IPS-NIHi7 (cell line): ENCODE measurements at regions not wholly inside any gene's neighbourhood (a gene's known extent, or its start where the extent isn't known, plus 50 kb on each side); places are given as distances from the start of the nearest gene placed in this dataset.
"Not testable (repeated sequence)": the region's sequence is repeated elsewhere in the genome, so short reads cannot be mapped to it uniquely, and the experiment has no call there.

Experiments
- DNase-seq: peaks from one replicate; pipeline ENCODE4 v3.0.0; 2012; ENCODE audit warnings: mixed read lengths; ENCODE audit errors: extremely low spot score

DNA sequence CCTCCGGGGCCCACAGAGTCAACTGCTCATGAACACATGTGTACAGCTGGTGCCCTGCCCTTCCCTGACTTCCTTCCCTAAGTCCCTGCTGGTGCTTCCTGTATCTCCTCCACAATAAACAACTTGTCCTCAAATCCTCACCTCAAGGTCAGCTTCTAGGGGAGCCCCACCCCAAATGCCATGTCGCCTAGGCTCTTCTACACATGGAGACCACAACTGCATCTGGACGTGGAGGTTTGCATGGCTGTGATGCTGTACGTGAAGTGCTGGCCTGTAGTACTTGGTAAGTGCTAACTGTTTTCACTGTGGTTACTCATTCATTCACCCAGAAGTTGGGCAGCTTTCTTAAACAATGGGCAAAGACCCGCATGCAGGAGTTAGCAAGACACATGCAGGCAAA is 359.5 kb downstream of the SHANK2 start:
- DNase-seq, result no peak

DNA sequence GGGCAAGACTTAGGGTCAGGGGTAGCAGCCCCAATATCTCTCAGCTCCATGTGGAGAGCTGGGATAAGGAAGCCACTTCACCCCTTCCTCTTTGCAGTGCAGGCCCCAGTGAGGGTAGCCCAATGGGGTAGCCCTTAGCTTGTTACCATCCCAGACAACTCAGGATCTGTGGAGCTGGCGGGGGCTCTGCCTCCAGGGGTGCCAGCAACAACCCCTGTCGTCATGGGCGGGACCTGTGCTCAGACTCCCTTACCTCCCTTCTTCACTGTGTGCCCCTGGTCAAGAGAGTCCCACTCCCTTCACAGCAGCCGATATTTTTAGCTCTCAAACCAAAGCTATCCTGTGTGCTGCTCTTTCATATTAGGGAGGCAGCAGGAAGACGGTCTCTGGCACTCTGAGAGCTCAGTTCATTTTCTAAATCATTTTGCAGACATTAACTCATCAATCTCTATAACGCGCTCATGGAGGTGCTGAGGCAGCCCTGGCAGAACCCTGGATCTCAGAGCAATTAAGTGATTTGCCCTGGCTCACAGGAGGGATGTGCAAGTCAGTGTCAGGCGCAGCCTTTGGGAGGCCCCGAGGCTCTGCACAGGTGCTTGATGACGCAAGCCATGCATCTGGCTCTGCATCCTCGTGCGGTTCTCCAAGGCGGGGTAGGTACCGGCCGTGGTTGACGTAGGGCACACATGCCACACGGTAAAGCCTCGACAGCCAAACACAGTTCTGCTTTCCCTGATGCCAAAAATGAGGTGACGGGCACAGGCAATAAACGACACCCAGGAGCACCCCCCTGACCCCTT is 357.6 kb downstream of the SHANK2 start:
- DNase-seq, result no peak

DNA sequence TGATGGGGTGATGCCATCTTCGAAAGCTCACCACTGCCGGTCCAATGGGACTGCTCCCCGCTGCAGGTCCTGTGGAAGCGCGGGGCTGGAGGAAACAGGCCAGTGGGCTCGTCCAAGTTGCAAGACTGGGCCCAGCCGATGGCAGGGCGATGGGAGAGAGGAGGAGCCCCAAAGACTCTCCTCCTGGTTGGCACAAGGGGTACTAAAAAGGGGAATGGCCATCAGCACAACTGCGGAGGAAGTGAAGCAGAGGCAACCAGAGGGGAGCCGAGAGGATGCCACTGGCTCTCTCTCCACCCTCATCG is 357.1 kb downstream of the SHANK2 start:
- no peak for DNase-seq

DNA sequence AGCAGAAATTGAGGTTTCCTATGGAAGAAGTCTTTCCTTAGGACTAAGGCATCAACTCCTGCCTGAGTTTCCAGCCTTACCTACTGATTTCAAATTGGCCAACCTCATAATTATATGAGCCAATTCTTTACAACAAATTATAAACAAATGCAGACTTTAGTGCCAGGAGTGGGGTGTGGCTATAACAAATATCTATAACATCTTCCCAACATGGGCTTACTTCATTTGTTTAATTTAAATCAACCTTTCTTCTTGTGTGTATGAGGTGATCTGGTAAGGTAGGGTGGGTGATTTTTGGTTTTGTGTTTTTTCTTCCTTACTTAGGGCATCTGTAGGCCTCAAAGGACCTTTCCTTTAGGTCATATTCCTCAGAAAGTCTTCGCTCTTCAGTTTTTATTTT is 354.9 kb downstream of the SHANK2 start:
- no peak for DNase-seq

DNA sequence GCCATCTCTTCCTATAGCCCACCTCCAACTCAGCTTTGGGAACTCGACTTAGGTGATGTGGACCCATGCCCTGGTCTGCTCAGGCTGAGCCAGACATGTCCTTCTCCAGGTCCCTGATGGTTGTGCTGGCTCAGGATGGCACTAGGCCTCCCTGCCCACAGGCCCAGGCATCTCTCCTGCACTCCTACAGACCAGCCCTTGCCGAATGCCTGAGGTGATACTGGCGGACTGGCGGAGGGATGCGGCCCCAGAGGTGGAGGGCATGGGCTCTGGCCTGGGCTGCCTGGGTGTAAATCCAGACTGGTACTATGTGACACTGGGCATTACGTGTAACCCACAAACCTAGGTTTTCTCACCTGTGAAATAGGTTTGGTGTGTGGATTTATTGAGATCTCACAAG is 352.8 kb downstream of the SHANK2 start:
- no peak for DNase-seq

DNA sequence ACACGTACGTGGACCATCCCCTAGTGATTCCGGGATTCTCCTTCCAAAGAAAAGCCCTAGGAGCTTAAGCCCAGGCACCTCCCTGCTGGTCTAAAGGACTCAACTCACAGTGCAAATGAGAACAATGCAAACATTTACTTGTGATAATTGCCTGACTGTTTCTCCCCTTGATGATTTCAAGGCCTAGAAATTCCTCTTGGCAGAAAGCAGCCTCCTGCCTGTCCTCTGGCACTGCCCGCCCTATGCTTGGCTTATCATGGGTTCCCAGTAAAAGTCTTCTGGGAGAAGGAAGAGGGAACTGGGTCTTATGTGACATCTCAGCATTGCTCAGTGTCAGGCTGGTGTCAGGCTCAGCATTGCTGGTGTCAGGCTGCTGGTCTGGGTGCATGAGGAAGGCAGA is 351.8 kb downstream of the SHANK2 start:
- no peak for DNase-seq

DNA sequence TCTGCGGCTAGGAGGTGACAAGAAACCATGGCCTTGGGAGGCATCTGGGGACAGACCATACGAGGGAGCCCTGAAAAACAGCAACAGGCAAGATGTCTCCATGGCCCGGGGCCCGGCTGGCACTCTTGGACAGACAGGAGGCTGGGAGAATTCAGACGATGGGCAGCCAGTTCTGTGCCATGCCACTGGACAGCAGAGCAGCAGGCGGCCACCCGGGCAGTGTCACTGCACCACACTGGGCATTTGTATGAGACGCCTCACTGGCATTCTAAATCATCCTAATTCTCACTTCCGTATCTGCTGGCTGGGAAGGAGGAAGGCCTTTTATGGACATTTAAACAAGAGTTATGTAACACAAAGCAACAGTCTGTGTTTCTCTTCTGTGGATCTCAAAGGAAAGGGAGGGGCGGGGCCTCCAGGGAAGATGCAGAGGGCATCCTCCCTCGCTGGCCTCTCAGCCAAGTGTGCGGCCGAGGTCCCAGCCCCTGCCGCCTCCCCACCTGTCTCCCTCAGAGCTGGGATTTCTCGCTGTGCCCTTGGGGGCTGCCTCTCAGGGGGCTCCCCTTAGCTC is 350.3 kb downstream of the SHANK2 start:
- DNase-seq, result no peak

DNA sequence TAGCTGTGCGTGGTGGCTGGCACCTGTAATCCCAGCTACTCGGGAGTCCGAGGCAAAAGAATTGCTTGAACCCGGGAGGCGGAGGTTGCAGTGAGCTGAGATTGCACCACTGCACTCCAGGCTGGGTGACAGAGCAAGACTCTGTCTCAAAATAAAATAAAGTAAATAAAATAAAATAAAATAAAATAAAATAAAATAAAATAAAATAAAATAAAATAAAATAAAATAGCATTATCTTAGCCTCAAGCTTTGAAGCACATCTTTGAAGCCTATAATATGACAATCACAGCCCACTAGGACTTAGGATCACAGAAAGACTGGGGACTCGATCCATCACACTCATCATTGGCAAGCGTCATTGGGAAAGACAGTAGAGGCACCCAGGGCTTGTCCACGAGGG is 349.1 kb downstream of the SHANK2 start:
- DNase-seq, result not testable (repeated sequence)

DNA sequence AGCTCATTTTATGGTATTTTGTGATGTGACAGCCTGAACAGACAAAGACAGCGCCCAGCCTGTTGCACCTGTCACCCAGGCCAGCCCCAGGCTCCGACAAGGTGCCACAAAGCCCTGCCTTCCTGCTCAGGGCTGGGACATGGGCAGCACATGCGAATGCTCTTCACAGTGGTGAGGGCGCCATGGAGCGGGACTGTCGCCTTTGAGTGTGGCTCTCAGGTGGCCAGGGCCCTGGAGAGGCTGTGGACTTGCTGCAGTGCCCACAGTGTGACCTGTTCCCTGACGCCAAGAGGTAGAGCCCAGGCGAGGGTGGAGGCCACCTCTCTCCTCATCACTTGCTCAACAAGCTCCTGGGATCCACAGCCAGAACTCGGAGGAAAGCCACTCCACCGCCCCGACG is 346.3 kb downstream of the SHANK2 start:
- no peak for DNase-seq

DNA sequence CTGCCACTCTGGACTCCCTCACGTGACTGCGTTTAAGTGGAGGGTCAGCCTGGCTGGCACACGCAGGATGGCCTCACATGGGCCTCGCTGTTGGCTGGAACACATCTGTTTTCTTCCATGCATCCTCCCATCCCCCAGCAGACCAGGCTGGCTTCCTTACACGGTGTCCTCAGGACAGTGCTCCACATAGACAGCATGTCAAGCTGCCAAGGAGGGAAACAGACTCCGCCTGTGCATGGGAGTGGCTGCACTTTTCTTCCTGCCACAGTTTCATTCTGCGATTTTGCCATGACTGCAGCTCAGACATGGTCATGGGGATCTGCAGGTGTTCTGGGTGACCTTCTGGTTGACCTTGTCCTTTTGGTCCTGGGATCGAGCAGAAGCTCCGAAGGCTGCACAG is 344.2 kb downstream of the SHANK2 start:
- no peak for DNase-seq

DNA sequence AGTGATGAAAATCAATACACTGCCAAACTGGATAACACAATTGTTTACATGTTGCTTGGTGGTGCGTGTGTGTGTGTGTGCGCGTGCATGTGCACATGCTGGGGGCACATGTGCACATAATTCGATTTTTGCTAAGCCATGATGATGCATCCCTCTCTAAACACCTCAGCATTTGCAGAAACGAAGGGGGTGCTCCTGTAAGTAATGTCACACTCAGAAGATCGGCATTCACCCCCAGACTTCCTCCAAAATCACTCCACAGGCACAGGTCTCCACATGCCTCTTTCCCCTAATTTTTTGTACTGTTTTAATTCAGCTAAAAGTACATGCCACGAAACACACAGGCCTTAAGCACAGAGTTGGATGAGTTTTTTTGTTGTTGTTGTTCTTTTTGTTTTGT is 341.5 kb downstream of the SHANK2 start:
- no peak for DNase-seq

DNA sequence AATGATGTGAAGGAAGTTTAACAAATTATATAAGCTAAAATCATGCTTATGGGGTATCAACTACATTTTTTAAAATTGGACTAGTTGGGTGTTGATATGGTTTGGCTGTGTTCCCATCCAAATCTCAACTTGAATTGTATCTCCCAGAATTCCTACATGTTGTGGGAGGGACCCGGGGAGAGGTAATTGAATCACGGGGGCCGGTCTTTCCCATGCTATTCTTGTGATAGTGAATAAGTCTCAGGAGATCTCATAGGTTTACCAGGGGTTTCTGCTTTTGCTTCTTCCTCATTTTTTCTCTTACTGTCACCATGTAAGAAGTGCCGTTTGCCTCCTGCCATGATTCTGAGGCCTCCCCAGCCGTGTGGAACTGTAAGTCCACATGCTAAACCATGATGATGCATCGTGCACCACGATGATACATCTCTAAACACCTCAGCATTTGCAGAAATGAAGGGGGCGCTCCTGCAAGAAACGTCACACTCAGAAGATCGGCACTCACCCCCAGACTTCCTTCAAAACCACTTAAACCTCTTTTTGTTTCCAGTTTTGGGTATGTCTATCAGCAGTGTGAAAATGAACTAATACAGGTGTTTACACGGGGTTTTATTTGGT is 340.0 kb downstream of the SHANK2 start:
- DNase-seq, result no peak

DNA sequence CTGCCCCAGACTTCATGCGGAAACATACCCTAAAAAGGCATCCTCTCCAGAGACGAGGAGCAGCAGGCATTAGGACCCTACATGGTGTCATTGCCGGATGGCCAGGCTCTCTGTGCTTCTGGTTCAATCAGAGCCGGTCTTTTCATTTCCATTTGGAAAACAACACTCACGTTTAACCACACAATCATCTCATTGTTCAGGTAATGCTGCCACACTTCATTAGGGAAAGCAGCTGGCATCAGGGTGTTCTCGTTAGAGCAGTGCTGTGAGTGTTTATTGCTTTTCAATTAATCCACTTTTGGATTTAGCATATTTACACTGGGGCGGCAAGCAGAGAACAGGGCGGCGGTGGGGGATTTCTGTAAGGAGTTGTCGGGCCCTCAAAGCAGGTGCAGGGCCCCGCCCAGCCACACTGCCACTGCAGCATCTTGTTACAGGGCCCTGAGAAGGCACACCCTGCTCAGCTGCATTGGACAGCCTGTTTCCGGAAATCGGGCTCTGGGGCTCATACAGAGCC is 338.6 kb downstream of the SHANK2 start:
- DNase-seq, result peak; percentile 51

DNA sequence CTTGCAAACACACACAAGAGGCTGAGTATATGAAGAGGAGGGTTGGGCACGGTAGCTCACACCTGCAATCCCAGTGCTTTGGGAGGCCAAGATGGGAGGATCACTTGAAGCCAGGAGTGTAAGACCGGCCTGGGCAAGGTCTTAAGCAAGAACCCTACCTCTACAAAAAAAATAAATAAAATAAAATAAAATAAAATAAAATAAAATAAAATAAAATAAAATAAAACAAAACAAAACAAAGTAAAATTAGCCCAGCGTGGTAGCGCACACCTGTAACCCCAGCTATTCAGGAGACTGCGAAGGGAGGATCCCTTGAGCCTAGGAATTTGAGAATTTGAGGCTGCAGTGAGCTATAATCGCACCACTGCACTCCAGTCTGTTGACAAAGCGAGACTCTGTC is 337.9 kb downstream of the SHANK2 start:
- DNase-seq, result no peak

DNA sequence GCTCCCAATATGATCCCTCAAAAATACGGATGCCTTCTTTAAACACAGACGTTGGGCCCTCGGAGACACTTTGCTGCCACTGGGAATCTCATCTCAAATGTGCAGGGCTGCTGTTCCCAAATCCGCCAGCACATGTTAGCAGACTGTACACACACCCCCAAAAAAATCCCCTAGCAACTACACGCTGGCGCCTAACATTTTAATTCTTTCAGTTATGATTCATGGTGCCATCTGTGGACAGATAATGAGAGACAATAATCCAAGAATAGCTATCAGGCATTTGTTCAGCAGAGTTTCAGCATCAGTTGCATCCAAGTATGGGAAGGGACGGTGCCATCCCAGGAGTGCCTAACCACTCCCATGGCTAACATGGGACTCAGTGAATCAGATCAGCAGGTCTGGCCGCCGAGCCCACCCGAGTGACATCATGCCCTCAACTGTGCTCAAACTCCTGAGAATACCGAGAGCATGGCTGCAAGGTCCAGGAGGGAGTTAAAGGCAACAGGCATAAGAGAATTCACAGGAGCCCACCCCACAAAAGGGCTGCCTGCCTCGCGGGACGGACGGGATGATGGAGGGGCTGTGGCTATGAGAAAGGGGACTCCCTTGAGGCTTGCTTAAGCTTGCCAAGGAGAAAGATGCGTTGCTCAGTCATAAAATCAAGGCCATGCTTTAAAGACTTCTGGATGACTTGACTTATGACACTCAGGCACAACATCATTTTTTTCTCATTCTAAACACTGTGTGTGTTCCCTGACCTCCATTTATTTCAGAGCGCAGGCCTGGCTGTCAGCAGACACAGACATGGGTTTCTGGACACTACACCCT is 337.0 kb downstream of the SHANK2 start:
- DNase-seq, result no peak

DNA sequence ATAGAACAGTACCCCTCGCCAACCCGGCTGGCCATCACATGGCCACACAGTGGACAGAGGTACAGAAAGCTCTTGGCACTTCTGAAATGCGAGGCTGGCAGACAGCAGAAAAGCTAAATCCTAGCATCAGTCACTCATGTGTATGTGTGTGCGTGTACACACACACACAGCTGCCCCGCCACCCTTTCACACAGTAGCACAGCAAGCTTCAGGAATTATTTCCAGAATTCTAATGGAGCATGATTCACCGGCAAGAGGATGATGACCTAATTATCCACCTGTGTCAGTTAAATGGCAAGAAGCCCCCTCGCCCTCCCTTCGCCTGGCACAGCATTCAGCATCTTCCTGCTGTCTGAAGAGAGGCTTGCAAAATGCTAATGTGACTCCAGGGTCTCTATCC is 336.0 kb downstream of the SHANK2 start:
- DNase-seq, result no peak

DNA sequence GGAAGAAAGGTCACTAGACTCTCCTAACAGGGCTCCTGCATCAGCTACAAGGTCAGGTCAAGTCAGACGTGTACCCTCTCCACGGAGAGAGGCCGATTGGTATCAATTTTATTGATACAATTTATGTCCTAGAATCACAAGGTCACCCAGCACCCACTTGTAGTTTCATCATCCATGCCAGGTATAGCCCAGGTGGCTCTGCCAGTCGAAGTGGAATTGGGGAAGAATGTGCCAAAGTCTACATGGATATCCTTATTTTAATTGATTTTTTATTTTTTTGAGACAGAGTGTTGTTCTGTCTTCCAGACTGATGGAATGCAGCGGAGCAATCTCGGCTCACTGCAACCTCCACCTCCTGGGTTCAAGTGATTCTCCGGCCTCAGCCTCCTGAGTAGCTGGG is 334.1 kb downstream of the SHANK2 start:
- DNase-seq, result no peak

DNA sequence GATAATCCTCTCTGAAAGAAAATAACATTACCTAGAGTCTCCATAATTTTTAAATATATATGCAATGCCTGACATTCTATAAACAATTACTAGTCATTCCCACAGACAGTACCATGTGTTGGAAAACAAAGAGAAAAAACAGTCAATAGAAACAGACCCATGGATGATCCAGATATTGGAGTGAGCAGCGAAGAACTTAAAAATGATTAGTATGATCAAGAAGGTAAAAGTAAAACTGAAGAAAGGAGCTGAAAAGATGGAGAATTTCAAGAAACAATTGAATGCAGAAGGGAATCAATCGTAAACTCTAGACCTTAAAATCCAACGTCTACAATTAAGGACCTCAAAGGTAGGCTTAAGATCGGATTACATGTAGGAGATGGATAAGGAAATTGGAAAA is 330.6 kb downstream of the SHANK2 start:
- DNase-seq, result no peak

DNA sequence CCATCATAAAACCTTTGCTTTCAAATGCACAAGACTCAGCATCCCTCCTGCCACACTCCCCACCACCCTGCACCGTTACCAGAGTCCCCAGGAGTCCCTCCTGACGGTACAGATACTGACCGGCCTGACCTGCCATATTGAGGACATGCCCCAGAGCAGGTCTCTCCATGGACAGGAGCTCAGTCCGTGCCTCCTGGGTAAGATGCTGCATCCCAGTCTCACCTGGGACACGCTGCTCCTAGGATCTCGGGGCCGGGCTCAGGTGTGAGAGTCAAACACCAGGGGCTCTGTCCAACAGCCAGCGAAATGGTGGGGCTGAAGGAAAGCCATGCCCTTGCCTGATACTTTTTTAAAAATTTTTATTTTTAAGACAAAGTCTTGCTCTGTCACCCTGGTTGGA is 328.3 kb downstream of the SHANK2 start:
- DNase-seq, result no peak

DNA sequence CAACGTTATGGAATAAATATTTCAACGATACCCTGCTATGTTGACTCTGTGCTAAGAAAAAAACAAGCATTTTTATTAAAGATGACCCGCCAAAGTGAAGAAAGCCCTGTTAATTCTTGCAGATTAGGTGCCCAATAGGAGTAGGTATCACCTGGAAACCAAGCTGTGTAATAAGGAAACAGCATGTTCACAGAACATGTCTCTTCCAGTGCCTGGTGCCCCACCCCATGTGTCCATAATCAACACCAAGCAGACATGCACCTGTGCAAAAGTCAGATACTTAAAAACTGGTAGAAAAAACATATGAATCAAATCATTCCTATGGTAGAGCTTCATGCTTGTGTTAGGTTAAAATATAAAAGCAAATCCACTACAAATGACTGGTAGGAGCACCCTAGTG is 327.1 kb downstream of the SHANK2 start:
- DNase-seq, result no peak

DNA sequence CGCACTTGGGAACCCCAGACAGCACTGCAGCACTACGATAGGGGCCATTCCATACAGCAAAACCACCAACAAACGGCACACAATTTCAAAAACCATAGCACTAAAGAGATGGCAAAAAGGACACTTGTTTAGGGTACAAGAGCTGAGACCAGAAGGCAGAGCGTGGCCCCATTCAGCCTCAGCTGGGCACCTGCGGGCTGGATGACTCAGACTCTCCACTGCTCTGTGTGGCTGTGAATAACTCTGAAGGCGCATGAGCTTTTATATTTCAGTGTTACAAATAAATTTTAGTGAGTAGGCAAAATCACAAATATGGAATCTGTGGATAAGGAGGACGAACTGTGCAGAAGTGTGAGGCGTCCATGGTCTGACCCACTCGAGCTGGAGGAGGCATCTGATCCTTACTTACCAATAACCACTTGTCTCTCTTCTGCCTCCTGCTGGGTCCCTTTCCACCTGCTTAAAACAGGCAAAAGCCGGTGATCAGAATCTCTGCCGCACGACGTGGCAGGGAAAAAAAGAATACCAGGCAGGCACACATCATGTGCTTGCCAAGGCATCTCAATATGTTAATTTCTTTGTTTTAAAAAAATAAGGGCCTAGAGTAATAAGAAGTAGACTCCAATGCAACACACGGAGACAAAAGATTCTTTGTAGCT is 325.7 kb downstream of the SHANK2 start:
- no peak for DNase-seq
